Effector CD4-positive, alpha-beta T cell (primary cell): ENCODE measurements at regions not wholly inside any gene's neighbourhood (a gene's known extent, or its start where the extent isn't known, plus 50 kb on each side); places are given as distances from the start of the nearest gene placed in this dataset.

Source experiments
- DNase-seq: peaks from one replicate; pipeline ENCODE4 v3.0.0-alpha.2; 2020

DNA sequence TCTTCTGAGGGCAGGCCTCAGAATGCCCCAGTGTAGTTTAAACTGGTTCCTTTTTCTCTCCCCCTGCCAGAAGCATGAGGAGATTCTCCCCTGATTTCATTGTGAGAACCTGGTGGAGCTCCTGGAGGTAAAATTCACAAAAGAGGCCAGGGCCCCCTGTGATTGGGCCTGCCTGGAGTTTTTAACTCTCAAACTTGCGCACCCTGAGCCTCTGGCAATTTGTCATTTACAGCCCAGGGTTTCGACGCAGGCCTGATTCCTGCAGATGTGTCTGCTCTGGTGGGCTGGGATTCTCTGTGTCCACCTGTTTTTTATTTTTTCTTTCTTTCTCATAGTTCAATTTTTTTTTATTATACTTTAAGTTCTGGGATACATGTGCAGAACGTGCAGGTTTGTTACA, 157.9 kb downstream of the ASB1 start:
- DNase-seq = no peak

DNA sequence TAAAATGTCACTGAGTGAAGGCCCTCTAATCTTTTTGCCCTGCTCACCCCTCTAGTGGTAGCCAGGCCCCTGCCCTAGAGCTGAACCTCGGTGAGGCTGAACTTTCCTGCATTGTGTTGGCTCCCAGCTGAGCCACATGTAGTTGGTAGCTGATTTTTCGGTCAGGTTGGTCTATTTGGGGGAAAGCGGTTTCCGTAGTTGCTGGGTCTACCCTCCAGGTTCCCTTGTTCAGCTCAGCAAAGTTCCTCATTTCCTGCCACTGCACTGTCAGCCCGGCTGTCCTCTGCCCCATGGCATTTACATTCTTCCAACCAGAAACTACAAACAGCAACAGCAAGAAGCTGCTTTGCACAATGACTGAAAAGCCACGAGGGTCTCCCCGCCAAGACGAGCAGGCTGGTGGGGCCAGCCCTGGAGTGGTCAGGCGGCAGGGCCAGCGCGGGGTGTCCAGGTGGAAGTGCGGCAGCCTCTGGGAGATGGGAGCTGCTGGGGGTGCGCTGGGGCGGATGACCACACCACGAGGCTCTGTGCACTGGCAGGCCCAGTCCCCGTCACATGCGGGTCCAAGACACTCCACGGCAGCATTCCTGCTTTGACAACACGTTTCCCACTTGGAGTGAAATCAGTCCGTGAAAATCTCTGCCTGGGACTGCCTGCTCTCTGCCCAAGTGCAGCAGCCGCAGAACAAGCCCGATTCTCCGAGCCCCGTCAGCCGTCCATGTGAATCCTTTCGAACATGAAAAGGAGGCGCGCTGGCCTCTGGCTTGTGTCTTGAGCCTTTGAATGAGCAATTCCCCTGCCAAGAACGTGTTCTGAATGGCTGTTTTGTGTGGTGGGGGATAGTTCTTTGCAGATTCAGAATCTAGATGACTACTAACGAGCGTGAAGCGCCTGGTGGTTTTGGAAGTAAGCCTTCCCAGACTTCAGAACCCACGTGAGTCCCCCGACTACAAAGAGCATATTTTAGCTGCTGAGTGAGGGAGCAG, 159.4 kb downstream of the ASB1 start:
- DNase-seq = no peak

DNA sequence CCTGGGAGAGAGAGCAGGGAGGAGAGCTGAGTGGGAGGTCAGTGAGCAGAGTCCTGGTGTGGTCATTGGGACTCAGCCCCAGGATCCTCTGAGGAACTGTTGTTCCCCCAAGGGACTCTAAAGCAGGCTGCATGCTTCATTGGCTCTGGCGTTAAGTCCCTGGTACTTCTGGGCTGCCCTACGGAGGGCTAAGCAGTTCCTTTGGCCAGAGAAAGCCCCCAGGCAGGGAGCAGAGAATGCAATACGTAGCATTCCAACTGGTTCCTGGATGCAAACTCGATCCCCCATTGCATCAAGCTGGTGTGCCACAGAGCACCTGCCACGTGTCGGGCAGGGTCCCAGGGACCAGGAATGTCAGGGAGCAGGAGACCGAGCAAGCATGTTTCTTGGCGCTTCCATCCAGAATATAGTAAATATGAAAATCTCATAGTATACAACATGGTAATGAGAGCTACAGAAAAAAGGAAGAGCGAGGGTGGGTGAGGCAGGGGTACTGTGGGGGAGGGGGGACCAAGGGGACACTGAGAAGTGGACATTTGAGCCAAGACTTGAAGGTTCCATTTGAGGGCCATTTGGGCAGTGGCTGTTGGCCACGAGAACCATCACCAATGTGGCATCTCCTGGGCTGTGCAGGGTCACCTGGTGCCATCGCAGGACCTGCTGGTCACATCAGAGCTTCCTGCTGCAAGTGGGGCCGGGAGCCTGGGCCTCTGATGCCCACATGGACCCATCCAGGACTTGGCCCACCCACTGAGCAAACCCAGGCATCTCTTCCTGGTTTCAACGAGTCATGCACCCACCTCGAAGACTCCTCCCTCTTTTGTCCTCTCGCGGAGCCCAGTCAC, 160.4 kb downstream of the ASB1 start:
- DNase-seq = no peak

DNA sequence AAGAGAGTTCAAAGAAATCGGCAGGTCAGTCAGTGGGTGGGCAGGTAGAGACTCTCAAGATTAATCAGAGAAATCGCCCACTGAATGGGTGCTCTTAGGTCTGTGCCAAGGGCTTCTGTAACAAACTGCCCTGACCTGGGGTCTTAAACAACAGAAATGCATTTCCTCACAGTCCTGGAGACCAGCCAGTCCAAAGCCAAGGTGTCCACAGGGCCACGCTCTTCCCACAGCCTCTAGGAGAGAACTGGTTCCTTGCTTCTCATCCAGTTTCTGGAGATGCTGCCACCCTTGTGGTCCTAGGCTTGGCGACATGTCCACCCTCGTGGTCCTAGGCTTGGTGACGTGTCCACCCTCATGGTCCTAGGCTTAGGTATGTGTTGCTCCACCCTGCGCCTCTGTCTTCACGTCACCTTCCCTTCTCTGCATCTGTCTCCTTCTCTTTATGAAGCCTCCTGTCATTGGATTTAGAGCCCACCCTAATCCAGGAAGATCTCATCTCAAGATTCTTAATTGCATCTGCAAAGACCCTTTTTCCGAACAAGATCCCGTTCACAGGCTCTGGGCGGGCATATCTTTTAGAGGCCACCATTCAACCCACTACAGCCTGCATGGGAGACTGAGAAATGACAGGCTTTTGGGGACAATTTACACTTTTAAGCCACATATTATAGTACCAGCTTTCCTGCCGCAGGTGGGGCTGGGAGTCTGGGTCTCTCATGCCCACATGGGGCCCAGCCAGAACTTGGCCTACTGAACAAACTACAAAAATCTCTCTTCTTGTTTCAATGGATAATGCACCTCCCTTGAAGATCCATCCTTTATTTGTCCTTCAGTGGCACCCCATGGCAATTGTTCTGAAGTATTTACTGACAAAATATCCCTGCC, 161.3 kb downstream of the ASB1 start:
- no peak for DNase-seq

DNA sequence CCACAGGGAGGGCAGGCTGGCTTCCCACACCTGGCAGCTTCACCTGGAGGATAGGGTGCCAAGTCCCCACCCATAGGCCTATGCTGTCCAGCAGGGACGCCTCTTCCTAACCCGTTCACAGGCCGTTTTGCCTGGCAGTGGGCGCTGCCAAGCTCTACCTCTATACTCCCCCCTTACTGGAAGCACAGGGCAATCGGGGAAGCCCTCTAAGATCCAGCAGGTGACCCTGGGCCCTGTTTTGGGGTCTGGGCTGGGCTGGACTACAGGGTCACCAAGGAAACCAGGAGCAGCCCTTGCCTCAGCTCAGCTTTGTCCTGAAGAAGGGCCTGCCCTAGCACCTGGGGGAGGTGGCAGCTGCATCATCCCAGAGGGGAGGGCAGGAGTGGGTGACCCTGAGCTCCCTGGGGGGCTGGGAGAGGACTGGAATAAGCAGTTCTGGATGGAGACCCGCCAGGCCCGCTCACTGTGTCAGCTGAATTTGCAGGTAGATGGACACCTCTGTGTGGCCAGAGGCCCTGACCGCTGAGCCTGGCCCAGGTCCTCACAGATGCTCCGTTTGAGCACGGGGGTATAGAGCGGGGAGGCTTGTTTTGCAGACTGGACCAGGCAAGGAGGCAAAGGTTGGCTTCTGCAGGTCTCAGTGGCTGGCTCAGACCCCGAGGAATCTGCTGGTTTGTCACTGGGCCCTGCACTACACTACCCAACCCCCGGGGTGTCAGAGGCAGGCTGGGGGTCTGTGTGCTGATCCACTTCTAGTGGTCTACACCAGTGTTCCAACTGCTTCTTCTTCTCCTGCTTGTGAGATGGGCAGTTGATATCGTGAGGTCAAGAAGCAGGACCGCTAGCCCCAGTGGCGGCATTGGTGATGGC, 163.1 kb downstream of the ASB1 start:
- no peak for DNase-seq

DNA sequence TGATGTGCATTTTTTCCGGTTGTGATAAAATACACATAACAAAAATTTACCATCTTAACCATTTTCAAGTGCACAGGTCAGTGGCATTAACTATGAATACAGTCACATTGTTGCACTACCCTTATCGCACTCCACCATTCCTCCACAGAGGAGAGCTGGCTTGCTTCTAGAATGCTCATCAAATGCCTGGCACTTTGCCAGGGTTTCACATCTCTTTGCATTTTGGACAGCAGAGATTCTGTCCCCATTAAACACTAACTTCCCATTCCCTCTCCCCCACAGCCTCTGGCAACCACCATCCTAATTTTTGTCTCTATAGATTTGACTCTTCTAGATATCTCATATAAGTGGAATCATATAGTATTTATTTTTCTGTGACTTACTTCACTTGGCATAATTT, 165.0 kb downstream of the ASB1 start:
- DNase-seq = no peak

DNA sequence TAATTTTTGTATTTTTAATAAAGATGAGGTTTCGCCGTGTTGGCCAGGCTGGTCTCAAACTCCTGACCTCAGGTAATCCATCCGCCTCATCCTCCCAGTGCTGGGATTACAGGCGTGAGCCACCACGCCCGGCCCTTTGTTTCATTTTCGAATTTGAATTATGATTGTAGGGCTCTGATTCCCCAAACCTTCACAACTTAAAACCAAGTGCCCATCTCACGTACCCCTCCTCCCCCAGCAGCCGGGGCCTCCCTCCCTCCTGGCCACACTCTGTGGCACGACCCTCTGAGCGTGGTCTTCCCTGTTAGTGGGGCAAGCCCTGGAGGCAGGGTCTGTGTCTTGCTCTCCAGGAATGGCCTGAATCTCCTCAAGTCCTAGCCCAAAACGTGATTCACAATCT, 166.5 kb downstream of the ASB1 start:
- DNase-seq = no peak

DNA sequence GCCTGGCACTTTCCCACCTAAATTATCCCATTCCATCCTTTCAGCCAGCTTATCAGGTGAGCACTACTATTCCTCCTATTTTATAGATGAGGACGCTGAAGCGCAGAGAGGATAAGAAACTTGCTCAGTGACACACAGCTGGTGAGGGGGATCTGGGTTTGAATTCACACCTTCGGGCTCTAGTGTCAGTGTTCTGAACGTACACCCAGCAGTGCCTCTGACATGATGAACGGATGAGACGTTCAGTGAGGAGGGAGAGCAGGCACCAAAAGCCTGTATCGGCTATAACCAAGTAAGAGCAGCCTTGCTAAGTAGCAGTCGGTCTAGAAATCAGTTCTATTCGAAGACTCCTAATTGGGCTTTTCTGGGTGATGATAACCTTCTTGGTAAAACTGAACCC, 167.0 kb downstream of the ASB1 start:
- DNase-seq = no peak

DNA sequence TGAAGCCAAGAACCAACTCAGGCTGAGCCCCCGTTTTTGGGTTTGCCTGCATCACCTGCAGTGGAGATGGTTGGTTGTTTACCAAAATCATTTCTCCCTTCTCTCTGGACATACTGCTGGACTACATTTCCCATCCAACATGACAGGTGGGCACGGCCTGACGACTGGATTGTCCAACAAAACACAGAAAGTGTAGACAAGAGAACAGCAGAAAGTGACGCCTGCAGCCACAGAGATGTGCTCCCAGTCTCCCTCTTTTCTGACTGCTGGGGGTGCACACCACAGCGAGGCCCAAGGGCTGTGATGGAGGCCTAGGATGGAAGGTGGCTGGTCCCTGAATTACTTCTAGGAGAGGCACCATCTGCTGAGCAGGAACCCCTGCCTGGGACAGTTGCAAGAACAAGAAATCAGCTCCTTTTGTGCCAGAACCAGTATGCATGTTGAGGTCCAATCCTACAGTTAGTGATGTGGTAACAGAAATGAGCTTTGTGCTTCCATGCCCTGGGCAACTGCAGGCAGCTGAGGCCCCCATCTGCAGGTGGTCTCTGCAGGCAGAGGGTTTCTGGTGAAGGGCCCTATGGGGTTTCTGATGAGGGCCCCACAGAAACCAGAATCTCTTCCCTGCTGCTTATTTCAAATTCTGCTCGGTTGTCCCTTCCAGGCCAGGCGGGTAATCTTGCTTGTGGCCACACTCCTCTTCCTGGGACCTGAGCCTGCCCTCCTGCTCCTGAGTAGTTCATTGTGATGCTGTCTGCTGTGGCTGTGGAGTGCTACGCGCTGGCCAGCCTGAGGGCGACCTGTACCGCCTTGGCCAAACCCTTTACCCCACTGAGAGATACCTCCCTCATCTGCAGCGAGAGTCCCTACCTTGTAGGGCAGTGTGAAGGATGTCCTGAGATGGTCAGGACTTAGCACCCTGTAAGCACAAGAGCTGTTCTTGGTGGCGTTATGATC, 168.3 kb downstream of the ASB1 start:
- DNase-seq = no peak

DNA sequence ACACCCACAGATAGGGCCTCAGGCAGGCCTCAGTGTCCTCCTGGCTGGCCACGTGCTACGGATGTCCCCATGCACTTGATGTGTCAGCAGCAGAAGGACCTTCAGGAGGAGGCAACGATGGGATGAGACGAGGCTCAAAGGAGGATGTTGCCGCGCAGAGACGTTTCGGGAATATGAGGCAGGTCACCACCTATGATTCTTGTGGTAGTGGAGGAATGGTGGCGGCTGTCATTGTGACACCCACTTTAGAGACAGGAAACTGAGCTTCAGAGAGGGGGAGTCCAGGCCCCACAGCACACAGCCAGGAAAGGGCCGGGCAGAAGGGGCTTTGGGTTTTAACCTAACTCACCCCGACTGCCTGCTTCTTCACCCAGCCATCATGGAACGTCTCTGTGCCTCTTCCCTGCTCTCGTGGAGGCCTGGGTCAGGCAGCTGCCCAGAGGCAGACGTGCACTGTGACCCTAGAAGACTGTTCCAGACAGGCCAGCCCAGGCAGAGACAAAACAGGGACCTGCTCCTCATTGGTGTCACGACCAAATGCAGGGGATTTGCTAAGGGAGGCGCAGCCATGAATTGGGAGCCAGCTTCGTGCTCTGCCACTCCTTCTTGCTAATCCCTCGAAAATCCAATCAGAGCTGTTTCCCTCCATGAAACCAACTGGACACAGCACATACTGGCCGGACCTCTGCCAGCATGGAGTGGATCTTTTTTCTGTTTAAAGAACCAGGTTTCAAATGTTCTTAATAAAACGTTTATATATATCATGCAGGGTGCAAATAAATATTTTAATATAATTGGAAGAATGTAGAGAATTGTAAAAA, 169.2 kb downstream of the ASB1 start:
- no peak for DNase-seq

DNA sequence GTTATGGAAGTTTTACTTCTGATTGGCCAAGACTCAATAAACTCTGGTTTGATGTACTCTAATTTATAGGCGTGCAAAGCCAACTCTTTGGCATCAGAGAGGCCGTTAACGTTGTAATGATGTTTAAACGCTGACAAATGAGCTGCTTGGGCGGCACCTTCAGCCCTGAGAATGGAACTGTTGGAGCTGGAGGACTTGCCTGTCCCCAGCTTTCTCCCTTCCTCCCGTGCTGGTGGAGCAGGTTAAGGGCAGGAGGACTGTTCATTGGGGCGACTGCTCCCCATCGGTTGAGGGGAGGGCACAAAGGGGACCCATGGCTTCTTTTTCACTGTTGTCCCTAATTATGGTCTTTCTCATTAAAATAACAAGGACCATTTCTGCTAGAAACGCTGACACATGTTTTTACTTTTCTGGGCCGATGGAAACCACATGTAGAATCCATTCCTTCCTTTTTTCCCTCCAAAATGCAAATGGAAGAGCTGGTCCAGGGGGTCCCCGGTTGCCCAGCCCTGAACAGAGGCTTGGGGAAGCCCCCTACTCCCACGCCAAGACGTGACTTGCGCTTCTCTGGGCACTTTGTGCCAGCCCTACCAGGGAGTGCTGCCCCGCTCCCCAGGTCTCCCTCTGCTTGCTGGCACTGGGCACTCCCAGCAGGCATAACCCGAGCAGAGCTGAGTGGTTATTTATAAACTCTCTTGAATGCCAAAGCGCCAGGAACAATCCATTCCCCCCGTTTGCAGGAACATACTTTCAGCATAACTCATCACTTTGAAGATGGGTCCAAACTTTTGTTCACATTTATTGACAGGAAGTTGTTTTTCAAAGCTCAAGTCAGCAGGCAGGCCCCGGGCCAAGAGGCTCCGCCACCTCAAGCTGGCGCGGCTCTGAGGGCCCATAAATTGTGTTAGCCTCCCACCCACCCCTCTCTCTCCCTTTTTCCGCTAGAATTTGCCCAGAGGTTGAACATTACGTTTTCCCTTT, 170.1 kb downstream of the ASB1 start:
- no peak for DNase-seq

DNA sequence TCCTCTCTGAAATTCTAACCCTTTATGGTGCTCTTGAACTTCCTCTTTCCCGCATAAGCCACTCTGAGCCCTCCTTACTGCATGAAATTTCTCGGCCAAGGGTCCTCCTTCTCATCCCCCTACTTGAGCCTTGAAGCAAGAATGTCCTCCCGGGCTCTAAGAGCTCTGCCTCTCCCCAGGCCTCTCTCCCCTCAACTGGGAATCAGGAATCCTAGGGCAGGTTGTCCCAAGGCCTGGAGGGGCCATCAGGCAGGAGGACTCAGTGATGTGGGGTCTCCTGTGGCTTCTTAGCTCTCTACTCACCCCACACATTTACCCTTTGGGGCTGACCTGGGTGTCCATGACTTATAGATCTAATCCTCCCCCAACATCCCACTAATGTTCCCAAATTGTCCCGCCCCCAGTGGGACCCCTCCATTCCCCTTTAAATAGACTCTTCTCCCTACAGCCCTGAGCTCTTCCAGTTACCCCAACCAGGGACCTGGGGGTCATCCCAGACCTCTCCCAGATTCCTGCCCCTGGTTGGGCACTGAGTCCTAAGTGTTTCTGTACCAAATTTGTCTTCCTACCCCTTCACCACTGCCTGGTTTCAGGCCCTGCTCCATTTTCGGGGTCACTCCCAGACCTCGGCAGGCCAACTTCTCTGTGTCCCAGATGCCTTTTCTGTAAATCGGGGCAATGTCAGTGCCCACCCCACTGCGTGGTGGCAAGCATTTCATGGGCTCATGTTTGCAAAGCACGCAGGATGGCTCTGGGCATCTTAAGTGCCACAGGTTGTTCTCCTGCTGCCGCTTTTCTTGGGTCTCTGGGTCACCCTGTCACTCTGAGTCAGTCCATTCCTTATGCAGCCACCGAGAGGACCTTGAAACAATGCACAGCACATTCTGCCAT, 171.2 kb downstream of the ASB1 start:
- no peak for DNase-seq

DNA sequence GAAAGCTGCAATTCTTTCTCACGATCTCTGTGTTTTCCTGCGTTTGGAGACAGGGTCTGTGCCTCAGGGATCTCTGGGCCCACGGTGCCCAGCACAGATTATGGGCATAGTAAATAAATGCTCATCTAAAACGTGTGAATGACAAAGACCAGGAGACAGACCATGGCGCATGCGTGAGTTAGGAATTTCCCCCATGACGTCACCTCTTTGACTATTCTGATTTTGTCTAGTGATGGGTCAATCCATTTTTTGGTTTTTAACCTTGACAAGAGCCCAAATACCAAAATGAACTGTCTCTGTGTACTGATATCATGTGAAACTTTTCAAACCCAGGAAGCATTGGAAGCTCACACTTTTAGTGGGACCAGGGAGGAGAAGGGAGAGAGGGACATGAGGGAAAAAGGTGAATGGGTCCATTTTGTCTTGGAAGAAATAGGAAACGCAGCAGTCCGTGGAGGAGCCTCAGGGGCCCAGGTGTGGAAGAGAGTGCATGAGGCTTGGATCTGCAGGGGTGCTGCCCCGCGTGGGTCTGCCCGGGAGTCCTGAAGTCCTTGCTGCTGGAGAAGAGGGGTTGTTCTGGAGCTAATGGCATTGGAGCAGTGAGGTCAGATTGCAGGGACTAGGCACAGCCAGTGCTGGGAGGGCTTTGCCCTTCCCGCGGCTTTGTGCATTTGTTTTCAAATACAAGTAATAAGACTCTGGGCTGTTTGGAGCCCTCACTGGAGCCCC, 172.2 kb downstream of the ASB1 start:
- no peak for DNase-seq

DNA sequence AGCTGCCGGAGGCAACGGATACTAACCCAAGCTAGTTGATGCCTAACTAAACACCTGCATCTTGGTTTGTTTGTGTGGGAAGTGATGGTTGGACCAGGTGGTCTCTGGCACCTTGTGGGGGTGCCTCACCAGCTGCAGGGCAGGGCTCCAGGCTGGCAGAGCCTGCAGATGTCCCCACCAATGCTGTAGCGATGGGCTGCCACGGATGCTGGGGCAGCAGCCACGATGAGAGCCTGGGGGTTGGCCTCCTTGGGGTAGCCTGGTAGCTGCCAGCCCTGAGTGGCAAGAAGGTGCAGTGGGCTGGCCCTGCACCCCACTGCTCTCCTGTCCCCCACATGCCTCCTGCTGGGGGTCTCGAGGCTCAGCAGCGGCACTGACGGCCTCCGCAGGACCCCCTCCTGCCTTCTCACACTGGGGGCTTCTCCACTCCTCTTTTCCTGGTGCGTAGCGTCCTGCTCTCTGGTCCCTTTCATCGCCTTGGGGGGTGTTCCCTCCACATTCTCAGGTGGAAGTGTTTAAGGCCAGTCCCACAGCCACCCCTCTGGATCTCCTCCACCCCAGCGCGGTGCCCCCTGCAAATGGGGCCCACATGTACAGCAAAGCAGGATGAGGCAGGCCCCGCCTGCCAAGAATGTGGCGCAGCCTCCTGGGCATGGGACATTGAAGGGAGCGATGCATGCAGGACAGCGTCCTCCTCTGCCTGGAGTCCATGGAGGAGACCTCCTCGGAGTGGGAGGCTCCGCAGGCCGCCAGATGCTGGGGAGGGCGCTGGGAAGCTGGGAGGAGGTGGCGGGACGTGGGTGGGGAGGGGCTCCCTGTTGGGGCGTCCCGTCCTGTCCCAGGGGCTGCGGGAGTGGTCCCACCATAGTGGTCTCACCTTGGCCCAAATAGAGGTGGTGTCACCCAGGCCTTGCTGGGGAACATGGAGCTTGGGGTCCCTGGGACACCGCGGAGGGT, 173.1 kb downstream of the ASB1 start:
- DNase-seq = no peak
